ENCODE measurements at regions not wholly inside any gene's neighbourhood (a gene's known extent, or its start where the extent isn't known, plus 50 kb on each side); places are given as distances from the start of the nearest gene placed in this dataset.
"Not testable (repeated sequence)": the region's sequence is repeated elsewhere in the genome, so short reads cannot be mapped to it uniquely, and the experiment has no call there.

- POLR2A ChIA-PET: no interaction called here
- CTCF ChIA-PET: no interaction called here
Measured at GRCh38 chr10:121690152-121690848, 92.1 kb upstream of the FGFR2 start.

- POLR2A ChIA-PET: no interaction called here
- CTCF ChIA-PET: no interaction called here
Measured at GRCh38 chr10:121687095-121687813, 89.0 kb upstream of the FGFR2 start.

GRCh38 chr10:121684276-121684675 is 86.0 kb upstream of the FGFR2 start:
- CTCF ChIA-PET: no interaction called here
- POLR2A ChIA-PET: no interaction called here

GRCh38 chr10:121683816-121684215 is 85.6 kb upstream of the FGFR2 start:
- POLR2A ChIA-PET: no interaction called here
- CTCF ChIA-PET: no interaction called here

GRCh38 chr10:121683366-121683765 is 85.1 kb upstream of the FGFR2 start:
- ChIA-PET CTCF (no interaction called here), POLR2A (no interaction called here)

GRCh38 chr10:121681997-121682687 is 83.9 kb upstream of the FGFR2 start:
- ChIA-PET POLR2A (no interaction called here), CTCF (no interaction called here)

- ChIA-PET CTCF (no interaction called here), POLR2A (no interaction called here)
Measured at GRCh38 chr10:121680879-121681655, 82.8 kb upstream of the FGFR2 start.

- CTCF ChIA-PET: no interaction called here
- POLR2A ChIA-PET: no interaction called here
Measured at GRCh38 chr10:121679916-121680315, 81.7 kb upstream of the FGFR2 start.

- ChIA-PET CTCF (no interaction called here), POLR2A (interaction anchor here (0.8 kb wide), 1 partner anchor 167 kb away, joined by 3 read pairs; no protein-coding TSS in a partner anchor)
Measured at GRCh38 chr10:121678631-121679174, 80.5 kb upstream of the FGFR2 start.

- ChIA-PET POLR2A (no interaction called here), CTCF (no interaction called here)
Measured at GRCh38 chr10:121677880-121678279, 79.6 kb upstream of the FGFR2 start.

GRCh38 chr10:121675344-121675743 is 77.1 kb upstream of the FGFR2 start:
- ChIA-PET POLR2A (no interaction called here), CTCF (no interaction called here)

GRCh38 chr10:121674885-121675284 is 76.6 kb upstream of the FGFR2 start:
- CTCF ChIA-PET: no interaction called here

GRCh38 chr10:121672733-121673132 is 74.5 kb upstream of the FGFR2 start:
- CTCF ChIA-PET: no interaction called here
- POLR2A ChIA-PET: no interaction called here

More at GRCh38 chr10:121674885-121675284, 76.6 kb upstream of the FGFR2 start:
- POLR2A ChIA-PET: no interaction called here

- POLR2A ChIA-PET: not testable (repeated sequence)
Measured at GRCh38 chr10:121669840-121670239, 71.6 kb upstream of the FGFR2 start.

GRCh38 chr10:121669028-121669374 is 70.8 kb upstream of the FGFR2 start:
- ChIA-PET CTCF (no interaction called here), POLR2A (no interaction called here)

More at GRCh38 chr10:121669840-121670239, 71.6 kb upstream of the FGFR2 start:
- CTCF ChIA-PET: not testable (repeated sequence)

- POLR2A ChIA-PET: no interaction called here
- CTCF ChIA-PET: no interaction called here
Measured at GRCh38 chr10:121668314-121669027, 70.2 kb upstream of the FGFR2 start.

- ChIA-PET CTCF (no interaction called here), POLR2A (no interaction called here)
Measured at GRCh38 chr10:121667948-121668313, 69.7 kb upstream of the FGFR2 start.

- POLR2A ChIA-PET: no interaction called here
- CTCF ChIA-PET: no interaction called here
Measured at GRCh38 chr10:121665809-121666208, 67.6 kb upstream of the FGFR2 start.

- CTCF ChIA-PET: no interaction called here
Measured at GRCh38 chr10:121664671-121665070, 66.4 kb upstream of the FGFR2 start.

More at GRCh38 chr10:121664671-121665070, 66.4 kb upstream of the FGFR2 start:
- POLR2A ChIA-PET: no interaction called here

All from activated CD8-positive, alpha-beta memory T cell treated with anti-CD3 and anti-CD28 coated beads for 36 hours (primary cell).